IPS-NIHi11 (cell line): ENCODE measurements at regions not wholly inside any gene's neighbourhood (a gene's known extent, or its start where the extent isn't known, plus 50 kb on each side); places are given as distances from the start of the nearest gene placed in this dataset.
A peak's percentile ranks its signal among the peaks of the same experiment; 100 is the strongest.

Experiments
- DNase-seq: peaks from one replicate; pipeline ENCODE4 v3.0.0; 2012; ENCODE audit warnings: mixed read lengths, low spot score

DNA sequence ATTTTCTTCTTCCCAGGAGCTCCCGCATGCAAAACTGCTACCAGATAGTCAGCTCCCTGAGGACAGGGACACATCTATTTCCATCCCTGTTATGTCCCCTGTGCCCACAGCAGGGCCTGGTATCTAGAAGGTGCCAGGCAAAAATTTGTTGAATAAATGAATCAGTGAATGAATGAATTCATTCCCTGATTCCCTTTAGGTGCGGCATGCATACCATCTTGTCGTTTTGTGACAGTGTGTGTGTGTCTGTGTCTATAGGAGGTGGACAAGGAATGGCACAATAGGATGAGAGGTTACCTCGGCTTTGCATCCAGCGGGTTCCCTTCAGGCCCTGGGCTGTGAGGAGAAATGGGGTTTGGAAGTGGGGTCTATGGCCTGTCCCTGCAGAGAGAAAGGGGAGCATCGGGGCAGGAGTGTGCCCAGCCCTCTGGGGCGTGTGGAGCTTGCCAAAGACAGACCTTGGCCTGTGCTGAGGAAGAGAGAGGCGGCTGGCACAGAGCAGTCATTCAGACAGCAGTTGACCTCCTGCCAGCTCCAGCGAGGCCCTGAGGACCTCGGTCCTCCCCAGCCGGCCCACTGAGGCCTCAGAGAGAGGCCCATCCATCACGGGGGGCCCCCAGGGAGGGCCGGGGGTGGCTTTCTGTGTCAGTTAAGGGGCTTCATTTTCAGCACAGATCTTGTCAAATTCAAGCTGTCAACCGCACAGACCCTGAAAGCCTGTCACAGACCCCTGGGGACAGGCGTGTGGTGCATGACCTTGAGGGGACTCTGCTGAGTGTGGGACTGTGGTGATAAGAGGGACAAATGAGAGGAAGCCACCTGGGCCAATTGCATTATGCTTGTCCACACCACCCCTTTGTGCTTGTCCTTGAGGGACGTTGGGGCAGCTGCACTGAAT, 125.9 kb upstream of the CXCR4 start:
- DNase-seq, result no peak

DNA sequence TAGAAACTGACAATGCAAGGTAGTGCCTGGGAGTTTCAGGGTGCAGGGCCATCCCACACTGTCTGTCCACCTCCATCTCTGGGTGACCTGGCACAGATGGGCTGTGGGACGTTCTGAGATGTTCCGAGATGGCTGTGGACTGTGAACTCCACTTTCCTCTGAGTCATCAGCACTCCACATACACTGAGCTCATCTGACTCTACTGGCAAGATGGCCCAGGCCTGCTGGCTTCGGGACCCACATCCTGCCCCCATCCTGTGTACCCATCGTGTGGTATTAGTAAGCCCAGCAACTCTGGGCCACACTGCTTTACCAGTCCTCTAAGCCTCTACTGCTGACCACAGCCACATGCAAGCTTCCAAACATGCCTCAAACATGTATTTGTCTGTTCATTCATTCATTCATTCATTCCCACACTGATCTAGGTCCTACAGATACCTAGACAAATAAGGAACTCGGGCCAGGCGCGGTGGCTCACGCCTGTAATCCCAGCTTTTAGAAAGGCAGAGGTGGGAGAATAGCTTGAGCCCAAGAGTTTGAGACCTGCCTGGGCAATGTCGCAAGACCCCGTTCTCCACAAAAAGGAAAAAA, 124.8 kb upstream of the CXCR4 start:
- no peak for DNase-seq

DNA sequence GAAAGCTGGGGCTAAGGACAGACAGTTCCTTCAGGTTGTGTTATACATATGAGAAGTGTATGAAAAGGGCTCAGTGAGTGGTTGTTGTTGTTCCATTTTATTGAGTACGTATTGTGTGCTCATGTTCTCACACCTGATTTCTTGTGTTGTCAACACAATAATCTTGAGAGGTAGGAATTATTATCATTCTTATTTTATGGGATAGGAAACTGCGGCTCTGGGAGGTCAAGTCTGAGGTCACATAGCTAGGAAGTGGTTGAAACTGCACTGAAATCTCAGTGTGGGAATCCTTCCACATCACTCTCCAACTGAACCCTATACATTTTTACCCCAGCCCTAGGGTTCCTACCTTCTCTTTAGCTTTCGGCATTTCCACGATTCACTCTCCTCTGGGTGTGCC, 124.2 kb upstream of the CXCR4 start:
- no peak for DNase-seq

DNA sequence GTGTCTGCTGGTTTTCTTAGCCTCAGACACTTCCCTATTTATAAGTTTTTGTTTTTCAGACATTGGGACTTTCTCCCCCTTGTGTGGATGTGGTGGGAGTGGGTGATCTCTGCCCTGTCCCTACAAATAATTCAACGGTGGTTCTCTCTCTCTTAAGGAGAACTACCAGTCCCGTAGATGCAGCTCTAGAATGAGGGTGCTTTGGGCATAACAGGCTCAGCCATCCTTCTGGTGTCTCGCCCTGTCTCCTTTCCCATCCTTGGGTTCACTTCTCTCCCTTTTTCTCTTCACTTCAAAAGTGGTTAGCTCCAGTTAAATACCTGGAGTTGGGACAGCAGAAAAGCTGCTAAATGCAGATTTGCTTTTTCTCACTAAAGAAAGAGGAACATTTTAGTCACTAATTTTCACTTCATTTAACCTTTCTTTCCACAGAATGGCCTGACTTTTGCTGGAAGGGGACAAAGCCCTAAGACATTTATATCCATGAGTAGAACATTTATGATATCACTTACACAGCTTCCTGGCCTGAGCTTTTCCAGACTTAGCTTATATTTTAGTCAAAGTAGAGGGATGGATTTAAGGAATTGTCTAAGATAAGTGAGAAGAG, 121.2 kb upstream of the CXCR4 start:
- DNase-seq, result no peak

DNA sequence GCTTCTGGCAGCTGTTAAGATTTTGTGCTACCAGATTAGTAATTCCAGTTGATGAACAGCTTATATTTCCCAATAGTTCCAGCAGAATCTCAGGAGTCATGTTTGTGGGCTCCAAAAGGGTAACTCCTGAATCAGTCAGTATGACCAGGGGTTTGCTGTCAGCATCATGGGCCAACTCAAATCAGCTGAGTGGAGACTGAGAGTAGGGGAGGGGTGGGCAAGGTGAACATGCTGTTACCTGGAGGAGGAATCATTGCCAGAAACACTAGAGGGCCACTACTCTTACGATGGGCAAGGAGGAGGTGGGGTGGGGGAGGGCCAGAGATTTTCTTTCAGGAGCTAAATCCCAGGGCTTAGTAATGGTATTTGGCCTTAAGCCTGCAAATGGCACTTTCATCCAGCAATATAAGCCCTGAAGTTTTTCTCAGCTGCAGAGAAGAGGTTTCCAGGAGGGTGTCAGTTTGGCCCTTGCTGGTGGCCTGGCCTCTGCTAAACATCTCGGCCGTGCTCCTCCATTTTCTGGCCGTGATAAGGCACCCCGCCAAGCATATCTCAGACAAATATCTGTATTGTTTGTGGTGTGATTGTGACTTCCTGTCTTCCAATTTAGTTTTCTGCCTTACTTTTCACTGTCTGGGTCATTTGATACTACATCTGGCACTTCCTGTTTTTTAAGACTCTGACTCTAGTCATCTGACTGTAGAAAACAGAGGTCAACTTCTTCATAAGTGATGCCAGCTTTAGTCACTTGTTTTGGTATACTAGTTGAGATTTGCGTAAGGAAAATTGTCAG, 120.5 kb upstream of the CXCR4 start:
- no peak for DNase-seq

DNA sequence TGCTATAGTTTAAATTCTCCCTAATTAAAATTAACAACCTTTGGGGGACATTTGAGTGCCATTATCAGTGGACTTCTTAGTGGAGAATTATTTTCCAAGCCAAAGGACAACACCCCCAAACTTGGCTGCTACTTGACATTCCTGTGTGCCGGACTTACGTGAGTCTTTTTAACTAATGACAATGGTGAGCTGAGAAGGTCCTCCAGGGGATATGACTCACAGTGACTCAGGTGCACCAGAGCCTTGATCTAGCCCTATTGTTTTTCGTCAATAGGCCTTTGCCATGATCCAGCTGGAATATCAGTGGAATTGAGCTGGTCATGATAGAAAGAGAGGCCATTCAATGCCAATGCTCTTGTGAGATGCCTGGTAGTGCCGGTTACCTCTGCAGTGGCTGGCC, 118.1 kb upstream of the CXCR4 start:
- DNase-seq, result peak; percentile 31

DNA sequence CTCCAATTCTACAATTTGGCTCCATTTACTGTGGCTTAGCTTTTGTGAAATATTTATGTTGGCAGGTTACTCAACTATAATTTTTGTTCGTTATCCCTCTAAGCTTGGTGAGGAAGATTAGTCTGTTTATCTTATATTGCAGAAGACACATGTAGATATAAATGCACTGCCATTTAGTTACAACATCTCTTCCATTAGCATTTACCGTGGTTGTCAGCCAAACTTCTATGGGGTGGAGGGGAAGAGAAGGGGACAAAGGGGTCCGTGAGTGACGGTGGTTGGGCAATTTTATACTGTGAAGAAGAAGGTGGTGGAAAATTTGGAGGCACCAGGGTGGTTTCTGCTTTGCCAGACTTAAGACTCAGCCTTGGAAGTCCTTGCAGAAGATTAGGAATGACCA, 117.6 kb upstream of the CXCR4 start:
- DNase-seq, result no peak

DNA sequence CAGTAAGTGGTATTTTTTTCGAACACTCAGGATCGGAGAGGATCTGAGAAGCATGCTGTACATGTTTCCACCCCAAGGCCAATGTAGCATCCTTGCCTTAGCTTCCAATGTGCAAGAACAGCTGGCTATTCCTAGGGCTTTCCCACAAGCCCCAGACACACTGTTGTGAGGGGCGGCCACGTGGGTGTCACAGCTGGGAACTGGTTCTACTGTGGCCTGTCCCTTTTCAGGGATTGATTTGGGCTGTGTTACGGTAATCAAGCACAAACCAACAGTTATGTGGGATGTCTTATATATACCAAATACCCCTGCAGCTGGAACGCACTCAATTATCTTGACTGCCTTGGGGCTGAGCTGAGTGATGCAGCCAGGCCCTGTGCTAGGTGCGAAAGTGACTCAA, 116.3 kb upstream of the CXCR4 start:
- no peak for DNase-seq

DNA sequence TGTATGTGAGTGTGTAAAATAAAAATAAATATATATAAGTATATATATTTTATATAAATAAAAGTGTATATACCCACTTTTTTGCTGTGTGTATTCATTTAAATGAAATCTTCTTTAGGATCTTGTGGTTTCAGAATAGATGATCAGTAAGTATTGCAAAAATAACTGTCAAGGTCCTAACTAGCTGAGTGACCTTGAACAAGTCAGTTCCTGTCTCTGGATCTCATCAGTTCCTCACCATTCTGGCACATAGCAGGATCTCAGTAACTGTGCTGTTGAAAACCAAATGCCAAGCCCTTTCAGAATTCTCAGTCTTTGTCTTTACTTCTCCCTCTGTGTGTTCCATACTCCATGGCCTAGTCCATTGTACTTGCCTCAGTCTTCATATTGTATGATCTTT, 115.3 kb upstream of the CXCR4 start:
- DNase-seq, result no peak

DNA sequence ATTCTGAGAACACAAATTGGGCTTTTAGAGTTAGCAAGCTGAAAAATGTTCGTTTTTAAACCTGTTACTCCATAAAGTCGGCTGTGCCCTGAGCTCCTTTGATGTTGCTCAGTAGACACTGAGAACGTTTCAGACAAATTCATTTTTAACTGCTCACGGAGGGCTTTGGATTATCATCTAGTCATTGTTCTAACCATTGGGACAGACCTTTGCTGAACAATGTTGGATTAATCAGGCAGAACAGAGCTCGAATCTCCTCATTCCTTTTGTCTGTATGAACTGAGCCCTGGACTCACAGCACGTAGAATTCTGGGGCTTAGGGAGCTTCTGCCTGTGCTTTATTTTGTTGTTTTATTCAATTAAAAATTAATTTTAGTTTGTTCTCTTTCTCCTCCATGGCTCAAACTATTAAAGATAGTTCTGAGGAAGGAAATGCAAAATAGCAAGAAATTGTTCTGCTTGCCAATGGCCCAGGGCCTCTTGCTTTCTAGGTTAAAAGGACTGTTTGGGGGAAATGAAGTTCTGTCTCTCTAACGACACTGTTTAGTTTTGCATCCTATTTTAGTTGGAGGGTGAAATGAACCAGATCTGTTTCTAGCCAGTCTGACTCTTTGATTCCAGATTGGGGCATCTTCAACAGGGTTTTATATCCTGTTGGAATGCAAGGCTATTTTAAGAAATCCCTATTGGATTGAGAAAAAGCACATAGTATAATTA, 114.7 kb upstream of the CXCR4 start:
- DNase-seq, result no peak

DNA sequence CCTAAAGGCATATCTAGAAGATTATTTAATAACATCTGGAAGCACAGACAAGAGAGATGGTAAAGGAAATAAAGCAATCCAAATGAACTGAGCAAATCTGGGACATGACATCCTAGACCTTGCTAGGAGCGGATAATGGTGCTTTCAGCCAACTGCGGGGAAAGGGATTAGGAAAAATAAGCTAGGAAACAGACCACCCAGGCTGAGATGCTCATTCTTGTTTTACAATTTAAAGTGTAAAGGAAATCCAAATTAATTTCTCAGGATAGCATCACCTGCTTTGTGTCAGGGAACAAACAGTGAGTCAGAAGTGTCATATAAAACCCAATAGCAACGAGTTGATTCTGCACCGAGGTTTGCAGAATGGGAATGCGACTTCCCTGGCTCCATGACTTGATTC, 112.5 kb upstream of the CXCR4 start:
- no peak for DNase-seq

DNA sequence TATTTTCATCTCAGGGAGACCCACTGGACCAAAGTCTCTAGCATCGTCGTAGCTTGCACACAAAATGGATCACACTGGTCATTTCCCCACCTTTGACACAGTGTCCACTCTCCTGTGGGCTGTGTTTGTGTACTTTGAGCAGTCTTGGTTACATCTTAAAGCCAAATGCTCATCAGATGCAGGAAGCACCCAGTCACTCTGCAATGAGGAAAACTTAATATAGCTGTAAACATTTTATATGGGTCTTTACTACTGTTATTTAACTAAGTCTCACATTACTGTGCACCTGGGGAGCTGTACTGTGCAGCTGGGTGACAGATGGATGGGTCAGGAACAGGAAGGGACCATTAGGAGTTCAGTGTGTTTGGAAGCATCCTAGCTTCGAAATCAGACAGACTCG, 109.0 kb upstream of the CXCR4 start:
- no peak for DNase-seq

DNA sequence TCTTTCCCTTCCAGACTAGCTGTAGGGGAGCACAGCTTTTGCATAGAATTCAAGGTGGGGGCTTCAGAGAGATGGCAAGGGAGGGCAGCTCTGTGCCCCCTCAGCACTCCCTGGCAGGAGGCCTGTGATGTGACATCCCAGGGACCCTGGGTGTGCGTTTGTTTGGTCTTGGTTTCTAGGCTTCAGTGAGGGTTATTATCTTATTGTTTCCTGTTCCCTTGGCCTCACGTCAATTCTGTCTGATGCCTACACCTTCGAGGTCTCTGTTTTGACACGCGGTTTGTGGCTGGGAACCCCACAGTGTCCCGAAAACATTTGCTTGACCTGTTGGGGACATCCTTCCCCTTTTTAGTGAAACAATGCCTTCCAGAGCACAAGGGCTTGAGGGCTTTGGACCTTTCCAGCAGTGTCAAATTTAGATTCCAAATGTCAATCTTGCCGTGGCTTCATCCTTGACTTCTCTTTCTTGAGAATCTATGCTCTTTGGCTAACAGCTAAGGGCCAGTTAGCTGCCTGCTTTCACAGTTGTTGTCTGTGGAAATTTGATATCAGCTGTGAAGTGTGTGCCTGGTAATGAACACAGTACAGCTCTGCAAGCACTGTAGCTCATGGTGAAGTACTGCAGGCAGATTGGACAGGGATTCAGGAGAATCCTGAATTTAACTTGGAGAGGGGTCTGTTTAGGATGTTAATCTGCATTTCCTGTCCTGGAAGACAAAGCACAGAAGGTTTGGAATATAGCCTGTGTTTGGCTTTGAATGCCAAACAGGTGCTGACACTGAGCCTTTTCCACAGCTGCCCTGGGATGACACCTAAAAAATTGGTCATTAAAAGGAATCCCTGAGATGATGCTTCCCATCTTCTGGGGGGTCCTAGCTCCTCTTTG, 108.2 kb upstream of the CXCR4 start:
- no peak for DNase-seq

DNA sequence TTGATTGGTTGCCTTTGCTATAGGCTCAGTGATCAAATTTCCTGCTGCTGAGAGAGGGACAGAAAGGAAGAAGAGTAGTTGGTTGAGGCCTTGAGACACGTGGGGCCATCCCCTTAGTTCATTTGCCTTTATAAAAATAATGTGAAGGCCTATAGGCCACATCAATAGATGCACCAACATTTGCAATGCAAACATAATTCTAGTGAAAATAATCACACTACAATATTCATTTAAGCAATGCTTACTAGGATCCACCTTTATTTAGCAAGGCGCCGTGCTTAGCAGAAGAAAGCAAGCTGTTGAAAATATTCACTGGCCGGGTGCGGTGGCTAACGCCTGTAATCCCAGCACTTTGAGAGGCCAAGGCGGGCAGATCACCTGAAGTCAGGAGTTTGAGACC, 105.3 kb upstream of the CXCR4 start:
- no peak for DNase-seq

DNA sequence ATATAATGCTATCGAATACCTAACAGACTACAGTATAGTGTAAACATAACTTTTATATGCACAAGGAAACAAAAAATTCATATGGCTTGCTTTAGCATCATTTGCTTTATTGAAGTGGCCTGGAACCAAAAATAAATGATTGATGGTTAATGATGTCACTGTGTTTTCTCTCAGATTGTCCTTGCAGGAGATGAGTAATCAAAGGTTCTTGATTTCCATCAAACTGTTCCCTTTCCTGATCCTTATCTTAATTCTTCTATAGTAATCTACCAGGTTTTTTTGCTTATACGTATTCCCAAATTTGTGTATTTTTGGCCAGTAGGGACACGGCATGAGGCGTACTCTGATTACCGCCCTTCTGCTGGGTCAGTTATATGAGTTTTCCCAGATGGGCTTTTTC, 104.9 kb upstream of the CXCR4 start:
- no peak for DNase-seq

DNA sequence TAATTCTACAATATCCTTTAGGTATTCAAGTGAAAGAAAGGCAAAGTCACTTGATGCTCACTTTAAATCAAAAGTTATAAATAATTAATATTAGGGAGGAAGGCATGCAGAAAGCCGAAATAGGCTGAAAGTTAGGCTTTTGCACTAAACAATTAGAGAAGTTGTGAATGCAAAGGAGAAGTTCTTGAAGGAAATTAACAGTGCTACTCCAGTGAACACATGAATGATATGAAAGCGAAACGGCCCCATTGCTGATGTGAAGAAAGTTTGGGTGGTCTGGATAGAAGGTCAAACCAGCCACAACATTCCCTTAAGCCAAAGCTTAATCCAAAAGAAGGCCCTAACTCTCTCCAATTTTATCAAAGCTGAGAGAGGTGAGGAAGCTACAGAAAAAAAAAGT, 103.1 kb upstream of the CXCR4 start:
- DNase-seq, result no peak

DNA sequence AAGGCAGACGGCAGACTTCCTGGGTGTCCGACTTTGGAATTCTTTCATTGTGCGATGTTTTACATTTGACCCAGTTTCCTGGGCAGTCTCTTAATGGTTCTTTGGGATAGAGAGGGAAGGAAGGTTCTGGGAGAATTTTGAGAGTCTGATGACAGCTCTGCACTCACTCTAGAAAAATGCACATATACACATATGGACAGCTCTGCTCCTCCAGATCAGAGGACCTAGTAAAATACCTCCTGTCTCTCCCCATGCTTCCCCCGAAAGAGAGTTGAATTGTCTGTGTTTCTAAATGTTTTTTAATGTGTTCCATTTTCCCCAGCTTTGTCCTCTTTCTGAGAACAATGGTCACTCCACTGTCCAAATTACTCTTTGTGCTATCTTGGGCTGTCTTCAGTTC, 102.0 kb upstream of the CXCR4 start:
- DNase-seq, result no peak

DNA sequence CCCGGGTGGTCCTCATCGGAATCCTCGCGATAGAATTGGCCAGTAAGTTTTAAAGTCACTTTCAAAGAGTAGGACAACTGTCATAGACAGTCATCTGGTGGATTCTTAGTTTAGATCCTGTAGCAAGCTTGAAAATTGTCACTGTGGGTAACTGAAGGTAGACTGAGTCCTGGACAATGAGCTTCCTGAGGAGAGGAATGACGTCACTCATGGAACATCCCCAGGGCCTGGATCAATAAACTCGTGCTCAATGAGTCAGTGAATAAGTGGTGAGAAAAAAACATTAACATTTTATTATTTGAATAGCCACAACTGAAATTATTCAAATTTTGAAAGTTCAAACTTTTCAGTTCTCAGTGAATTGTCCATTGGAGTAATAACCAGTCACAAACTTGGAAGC, 101.4 kb upstream of the CXCR4 start:
- no peak for DNase-seq

DNA sequence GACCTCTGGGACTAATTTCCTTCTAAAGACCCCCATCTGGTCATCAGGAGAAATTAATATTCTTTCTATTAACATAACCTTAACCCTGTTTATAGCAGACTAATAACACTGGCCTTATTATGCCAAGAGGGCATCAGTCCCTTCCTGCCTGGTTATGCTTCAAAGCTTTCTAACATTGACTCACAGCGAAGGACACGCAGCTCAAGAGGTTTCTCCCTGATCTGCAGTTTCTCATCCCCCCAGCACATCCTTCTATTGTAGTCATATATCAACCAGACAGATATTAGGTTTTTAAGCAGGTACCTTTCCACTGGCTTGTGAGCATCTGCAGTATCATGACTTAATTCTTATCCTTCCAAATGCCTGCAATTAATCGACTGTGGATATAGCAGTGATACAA, 100.0 kb upstream of the CXCR4 start:
- DNase-seq, result no peak

DNA sequence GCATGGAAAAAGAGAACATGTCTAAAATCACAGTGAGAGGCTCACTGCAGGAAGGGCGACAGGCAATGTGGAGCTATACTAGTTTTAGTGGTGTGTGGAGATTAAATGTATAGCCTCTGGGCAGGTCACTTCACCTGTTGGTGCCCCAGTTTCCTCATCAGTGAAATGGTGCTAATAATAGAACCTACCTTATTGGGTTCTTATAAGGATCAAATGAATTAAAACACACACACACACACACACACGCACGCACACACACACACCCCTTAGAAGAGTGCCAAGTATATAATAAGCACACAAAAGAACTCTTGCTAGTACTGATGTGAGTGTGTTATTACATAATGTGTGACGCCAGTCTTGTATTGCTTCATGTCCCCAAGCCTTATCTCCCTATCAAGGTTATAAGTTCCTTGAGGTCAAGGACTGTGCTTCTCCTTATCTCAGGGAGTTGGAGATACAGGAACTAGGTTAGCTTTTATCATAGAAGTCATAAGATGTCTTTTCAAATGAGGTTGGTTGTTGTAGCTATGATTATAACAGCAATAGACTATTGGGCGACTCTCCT, 98.0 kb upstream of the CXCR4 start:
- DNase-seq, result no peak

DNA sequence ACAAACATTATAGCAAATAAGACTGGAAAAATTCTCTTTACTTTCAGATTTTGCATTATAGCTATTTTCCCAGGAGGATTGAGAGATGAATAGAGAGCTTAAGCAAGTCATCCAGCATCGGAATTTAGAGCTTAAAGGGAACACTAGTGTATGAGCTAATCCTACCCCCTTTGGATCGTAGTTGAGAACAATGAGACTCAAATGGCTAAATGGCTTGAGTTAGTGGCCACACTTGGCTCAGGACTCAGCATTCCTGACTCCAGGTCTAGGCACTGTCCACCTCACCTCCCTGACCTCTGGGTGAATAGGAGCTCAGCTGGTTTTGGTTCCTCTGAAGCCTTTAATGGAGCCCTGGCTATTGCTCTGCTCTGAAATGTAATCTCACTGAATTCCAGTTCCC, 97.5 kb upstream of the CXCR4 start:
- DNase-seq, result no peak
